Liver (tissue), 8 donors: ENCODE measurements at regions not wholly inside any gene's neighbourhood (a gene's known extent, or its start where the extent isn't known, plus 50 kb on each side); places are given as distances from the start of the nearest gene placed in this dataset.

ENCODE experiments used
- DNase-seq: peaks from one replicate; pipeline ENCODE4 v3.0.0-alpha.2; 2017; ENCODE audit warnings: low spot score
- H3K27ac ChIP-seq, 2 donors: one replicate each; pipeline ENCODE4 v1.7.0; 2013; ENCODE audit warnings: inconsistent platforms in 2 of 2, low read length in 2 of 2, control low read depth in 1 of 2, low read depth in 1 of 2, mild to moderate bottlenecking in 1 of 2
- H3K27me3 ChIP-seq, 4 donors: one replicate each; pipeline versions ENCODE4 v1.6.1 to v1.7.0; 2013; ENCODE audit warnings: low read length in 3 of 4, inconsistent platforms in 1 of 4, mild to moderate bottlenecking in 1 of 4, moderate library complexity in 1 of 4; ENCODE audit not compliant: control insufficient read depth in 4 of 4, insufficient read depth in 4 of 4
- H3K36me3 ChIP-seq, 4 donors: one replicate each; pipeline versions ENCODE4 v1.6.1 to v1.7.0; 2013; ENCODE audit warnings: low read length in 3 of 4, mild to moderate bottlenecking in 3 of 4, low read depth in 1 of 4, moderate library complexity in 1 of 4; ENCODE audit not compliant: control insufficient read depth in 4 of 4, insufficient read depth in 3 of 4
- H3K4me1 ChIP-seq, 4 donors: one replicate each; pipeline versions ENCODE4 v1.6.1 to v1.7.0; 2013; ENCODE audit warnings: low read length in 3 of 4, mild to moderate bottlenecking in 3 of 4, moderate library complexity in 1 of 4; ENCODE audit not compliant: control insufficient read depth in 4 of 4, insufficient read depth in 4 of 4
- H3K4me3 ChIP-seq, 3 donors: one replicate each; pipeline versions ENCODE4 v1.6.1 to v1.7.0; 2013; ENCODE audit warnings: low read length in 3 of 3, control low read depth in 1 of 3, low read depth in 1 of 3, mild to moderate bottlenecking in 1 of 3
- H3K9ac ChIP-seq, 2 donors: one replicate each; pipeline ENCODE4 v1.7.0; 2013; ENCODE audit warnings: low read length in 2 of 2, mild to moderate bottlenecking in 2 of 2, moderate library complexity in 2 of 2, control low read depth in 1 of 2, low read depth in 1 of 2
- H3K9me3 ChIP-seq, 4 donors: one replicate each; pipeline versions ENCODE4 v1.6.1 to v1.7.0; 2013; ENCODE audit warnings: low read length in 3 of 4; ENCODE audit not compliant: control insufficient read depth in 4 of 4
- CTCF ChIP-seq: fragments of 150-350 bp; IDR thresholded peaks from 2 replicates; pipeline ENCODE4 v1.5.1; 2017; ENCODE audit warnings: improper control_type of control experiment, low read depth, low read length; ENCODE audit not compliant: missing input control
- FOXA1 ChIP-seq: IDR thresholded peaks from 2 replicates; pipeline ENCODE4 v1.6.1; 2016; ENCODE audit warnings: antibody characterized with exemption
- FOXA2 ChIP-seq: IDR thresholded peaks from 2 replicates; pipeline ENCODE4 v1.6.1; 2016; ENCODE audit warnings: antibody characterized with exemption
- GABPA ChIP-seq, 2 donors: IDR thresholded peaks in 1 of 2; conservative IDR thresholded peaks in 1 of 2; 2 replicates each; pipeline ENCODE4 v1.6.1; 2016; ENCODE audit warnings: antibody characterized with exemption in 2 of 2, mild to moderate bottlenecking in 1 of 2, moderate library complexity in 1 of 2
- HNF4A ChIP-seq, 2 donors: conservative IDR thresholded peaks; 2 replicates each; pipeline ENCODE4 v1.6.1; 2016; ENCODE audit warnings: antibody characterized with exemption in 2 of 2, mild to moderate bottlenecking in 2 of 2
- HNF4G ChIP-seq: IDR thresholded peaks from 2 replicates; pipeline ENCODE4 v1.6.1; 2016; ENCODE audit warnings: antibody characterized with exemption
- JUND ChIP-seq, 2 donors: IDR thresholded peaks; 2 replicates each; pipeline ENCODE4 v1.6.1; 2016; ENCODE audit warnings: antibody characterized with exemption in 2 of 2
- MAX ChIP-seq: IDR thresholded peaks from 2 replicates; pipeline ENCODE4 v1.6.1; 2016; ENCODE audit warnings: antibody characterized with exemption
- NR2F2 ChIP-seq: IDR thresholded peaks from 2 replicates; pipeline ENCODE4 v1.6.1; 2016; ENCODE audit warnings: antibody characterized with exemption
- REST ChIP-seq: IDR thresholded peaks from 2 replicates; pipeline ENCODE4 v1.6.1; 2016; ENCODE audit warnings: antibody characterized with exemption, mild to moderate bottlenecking
- SP1 ChIP-seq: IDR thresholded peaks from 2 replicates; pipeline ENCODE4 v1.6.1; 2018; ENCODE audit warnings: antibody characterized with exemption, mild to moderate bottlenecking
- TAF1 ChIP-seq: conservative IDR thresholded peaks from 2 replicates; pipeline ENCODE4 v1.6.1; 2016; ENCODE audit warnings: antibody characterized with exemption, mild to moderate bottlenecking
- YY1 ChIP-seq: IDR thresholded peaks from 2 replicates; pipeline ENCODE4 v1.6.1; 2016; ENCODE audit warnings: antibody characterized with exemption, mild to moderate bottlenecking
- ZBTB33 ChIP-seq: IDR thresholded peaks from 2 replicates; pipeline ENCODE4 v1.6.1; 2016; ENCODE audit warnings: antibody characterized with exemption
- WGBS: extraction: QIAGEN DNeasy Blood & Tissue Kit; methylation state at CpG from one replicate; pipeline ENCODE4 v1.1.7; 2013; 5-methylcytosine and 5-hydroxymethylcytosine counted together
- TF ChIP-seq, protein P1 (sequence below): IDR thresholded peaks from 2 replicates; pipeline ENCODE4 v1.6.1; 2016; ENCODE audit warnings: antibody characterized with exemption
- donor health status: healthy.
- donor health status: healthy.
- donor health status: healthy.
- donor health status: healthy.
- donor health status: healthy.

DNA sequence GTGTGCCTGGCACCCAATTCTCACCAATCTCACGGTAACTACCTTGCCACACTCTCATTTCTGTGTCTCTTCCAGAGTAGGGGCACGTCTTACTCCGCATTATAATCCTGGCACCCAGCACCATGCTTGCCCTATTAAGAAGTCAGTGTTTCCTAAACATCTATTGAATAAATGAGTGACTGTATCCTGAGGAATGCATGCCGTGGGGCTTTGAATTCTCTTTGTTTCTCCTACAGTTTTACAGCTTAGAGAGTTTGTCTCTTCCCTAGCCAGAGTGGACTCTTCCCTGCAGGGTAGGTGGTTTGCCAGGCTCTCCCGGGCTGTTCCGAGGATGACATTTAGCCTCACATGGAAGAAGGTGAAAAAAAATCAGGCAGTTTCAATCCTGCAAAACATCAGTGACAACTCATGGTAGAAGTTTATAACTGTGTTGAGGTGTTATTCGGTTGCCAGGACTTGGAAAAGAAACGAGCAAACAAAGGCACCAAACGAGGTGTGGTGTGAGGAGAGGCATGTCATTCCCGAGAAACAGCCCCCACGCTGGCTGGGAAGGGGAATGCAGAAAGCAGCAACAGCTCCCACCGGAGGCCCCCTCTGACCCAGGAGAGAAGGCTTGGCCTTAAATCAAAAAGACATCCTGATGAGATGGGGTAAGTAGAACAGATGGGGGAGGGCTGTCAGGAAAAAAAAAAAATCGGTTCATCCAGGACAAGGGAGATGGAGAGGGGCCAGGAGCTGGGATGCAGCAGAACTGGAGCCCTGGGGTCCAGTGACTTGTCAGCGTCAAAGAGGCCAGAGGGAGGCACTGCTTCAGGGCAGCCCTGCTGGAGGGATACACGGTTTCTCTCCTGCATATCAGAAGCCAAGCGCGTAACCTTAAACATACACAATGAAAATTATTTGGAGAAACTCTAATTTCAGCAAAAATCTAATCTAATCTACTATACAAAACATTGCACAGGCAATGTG lies 168.4 kb upstream of the ARRDC4 start:
- Histone ChIP-seq H3K27me3 (peaks cover 0 to 6% (median 0%) of the 10 kb centered on the region in 4 donors), H3K4me3 (no peak overlapping the region), H3K9me3 (no peaks in the 10 kb centered on the region), H3K9ac (no peak overlapping the region), H3K4me1 (no peaks in the 10 kb centered on the region), H3K36me3 (no peaks in the 10 kb centered on the region), H3K27ac (no peak overlapping the region)
- WGBS, result 63% methylated on average over 17 of the region's 17 CpGs
- no peak for TF ChIP-seq JUND (IDR thresholded peaks at IDR 0.05)
- TF ChIP-seq FOXA2, result no peak
- TF ChIP-seq FOXA1, result no peak
- TF ChIP-seq TAF1, result no peak
- TF ChIP-seq GABPA (IDR thresholded peaks at IDR 0.05 in 1 of 2, conservative IDR thresholded peaks at IDR 0.05 in 1 of 2), result no peak
- no peak for TF ChIP-seq MAX
- TF ChIP-seq HNF4G, result no peak
- TF ChIP-seq HNF4A (conservative IDR thresholded peaks at IDR 0.05), result no peak
- TF ChIP-seq NR2F2, result no peak
- TF ChIP-seq, protein P1, sequence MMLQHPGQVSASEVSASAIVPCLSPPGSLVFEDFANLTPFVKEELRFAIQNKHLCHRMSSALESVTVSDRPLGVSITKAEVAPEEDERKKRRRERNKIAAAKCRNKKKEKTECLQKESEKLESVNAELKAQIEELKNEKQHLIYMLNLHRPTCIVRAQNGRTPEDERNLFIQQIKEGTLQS, result no peak
- no peak for TF ChIP-seq YY1
- DNase-seq, result no peak

- Histone ChIP-seq H3K4me1 (no peaks in the 10 kb centered on the region), H3K27me3 (no peaks in the 10 kb centered on the region), H3K27ac (no peak overlapping the region), H3K9me3 (no peaks in the 10 kb centered on the region), H3K36me3 (no peaks in the 10 kb centered on the region), H3K9ac (no peak overlapping the region), H3K4me3 (no peak overlapping the region)
- WGBS, result 68% methylated on average over 3 of the region's 3 CpGs
- no peak for TF ChIP-seq GABPA (IDR thresholded peaks at IDR 0.05 in 1 of 2, conservative IDR thresholded peaks at IDR 0.05 in 1 of 2)
- TF ChIP-seq CTCF, result no peak
- TF ChIP-seq TAF1, result no peak
- TF ChIP-seq YY1, result no peak
- TF ChIP-seq HNF4A (conservative IDR thresholded peaks at IDR 0.05), result no peak
- TF ChIP-seq, protein P1, result no peak
- no peak for TF ChIP-seq FOXA2
- TF ChIP-seq NR2F2, result no peak
- no peak for DNase-seq
These were observed 155.6 kb upstream of the ARRDC4 start for GRCh38 chr15:97804950-97805349.

DNA sequence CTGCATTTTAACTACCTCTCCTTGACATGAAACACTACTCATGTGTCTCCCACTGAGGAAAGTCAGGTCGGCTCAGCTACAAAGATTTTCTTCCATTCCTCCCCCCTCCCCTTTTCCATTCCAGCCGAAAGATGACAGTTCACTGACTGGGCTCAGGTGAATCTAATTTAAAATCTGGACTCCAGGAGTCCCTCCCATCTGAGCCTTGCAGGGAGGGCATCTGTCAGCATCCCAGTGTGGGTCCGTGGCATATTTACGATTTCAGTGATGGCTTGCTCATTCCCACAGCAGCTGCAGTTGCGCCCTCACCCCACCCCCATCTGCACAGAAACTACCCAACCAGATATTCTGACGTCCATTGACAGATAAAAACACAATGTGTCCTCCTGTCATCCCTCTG lies 153.7 kb upstream of the ARRDC4 start:
- DNase-seq, result no peak
- 74% methylated on average over 6 of the region's 6 CpGs for WGBS
- no peak overlapping the region for H3K27ac ChIP-seq
- H3K4me3 ChIP-seq, result no peak overlapping the region
- no peaks in the 10 kb centered on the region for H3K36me3 ChIP-seq
- H3K27me3 ChIP-seq, result no peaks in the 10 kb centered on the region
- no peaks in the 10 kb centered on the region for H3K4me1 ChIP-seq
- H3K9me3 ChIP-seq, result peaks cover 0 to 5% (median under 1%) of the 10 kb centered on the region in 4 donors
- no peak overlapping the region for H3K9ac ChIP-seq
- no peak for TF ChIP-seq MAX
- TF ChIP-seq REST, result no peak
- TF ChIP-seq SP1, result no peak
- no peak for TF ChIP-seq ZBTB33
- TF ChIP-seq JUND (IDR thresholded peaks at IDR 0.05), result no peak
